Body of pancreas (tissue), 4 donors: ENCODE measurements at regions not wholly inside any gene's neighbourhood (a gene's known extent, or its start where the extent isn't known, plus 50 kb on each side); places are given as distances from the start of the nearest gene placed in this dataset.

Experiments
- CTCF ChIP-seq, 7 experiments: fragments of 450-650 bp in 4 of 7; fragments of 200-600 bp in 3 of 7; sonication (generic) in 3 of 7; IDR thresholded peaks; one replicate each; pipeline ENCODE4 v1.5.1; 2016 to 2019; ENCODE audit warnings: antibody characterized with exemption in 7 of 7
- POLR2A ChIP-seq, 3 donors: fragments of 450-650 bp; IDR thresholded peaks; one replicate each; pipeline ENCODE4 v1.6.1; 2016; ENCODE audit warnings: antibody characterized with exemption in 3 of 3, mild to moderate bottlenecking in 2 of 3

- TF ChIP-seq CTCF (IDR thresholded peaks at IDR 0.05) (no peak), POLR2A (IDR thresholded peaks at IDR 0.05) (no peak)
Observed at GRCh38 chr6:9924971-9925370, 489.9 kb downstream of the TFAP2A start.
